ENCODE measurements at regions not wholly inside any gene's neighbourhood (a gene's known extent, or its start where the extent isn't known, plus 50 kb on each side); places are given as distances from the start of the nearest gene placed in this dataset.
A peak's percentile ranks its signal among the peaks of the same experiment; 100 is the strongest.

GRCh38 chr12:116455540-116456329, 103.4 kb upstream of the MAP1LC3B2 start:
- Mint-ChIP-seq H3K9me3 (no peaks in the 10 kb centered on the region), H3K27me3 (peaks cover 5% of the 10 kb centered on the region), H3K36me3 (ENCODE audit: low read depth) (no peaks in the 10 kb centered on the region), H3K4me1 (no peaks in the 10 kb centered on the region), H3K27ac (no peak overlapping the region), H3K4me3 (no peak overlapping the region)
- no peak for DNase-seq
- ATAC-seq, result no peak

- Mint-ChIP-seq H3K27ac (no peak overlapping the region), H3K4me3 (no peak overlapping the region), H3K9me3 (no peaks in the 10 kb centered on the region), H3K36me3 (ENCODE audit: low read depth) (no peaks in the 10 kb centered on the region), H3K4me1 (no peaks in the 10 kb centered on the region), H3K27me3 (peaks cover 5% of the 10 kb centered on the region)
- ATAC-seq (no peak), DNase-seq (no peak)
Measured at GRCh38 chr12:116456330-116457082, 102.7 kb upstream of the MAP1LC3B2 start.

- ATAC-seq, result peak; percentile 10
- no peak overlapping the region for H3K27ac Mint-ChIP-seq
- DNase-seq, result no peak
- peaks cover 5% of the 10 kb centered on the region for H3K27me3 Mint-ChIP-seq
- H3K4me3 Mint-ChIP-seq, result no peak overlapping the region
- H3K36me3 Mint-ChIP-seq (ENCODE audit: low read depth), result no peaks in the 10 kb centered on the region
- H3K9me3 Mint-ChIP-seq, result no peaks in the 10 kb centered on the region
- no peaks in the 10 kb centered on the region for H3K4me1 Mint-ChIP-seq
Measured at GRCh38 chr12:116458492-116458891, 100.7 kb upstream of the MAP1LC3B2 start.

- ATAC-seq, result no peak
- Mint-ChIP-seq H3K27ac (no peak overlapping the region), H3K4me3 (no peak overlapping the region), H3K4me1 (no peaks in the 10 kb centered on the region), H3K36me3 (ENCODE audit: low read depth) (no peaks in the 10 kb centered on the region), H3K9me3 (no peaks in the 10 kb centered on the region), H3K27me3 (peaks cover 5% of the 10 kb centered on the region)
- DNase-seq, result no peak
Measured at GRCh38 chr12:116459011-116459875, 99.9 kb upstream of the MAP1LC3B2 start.

- Mint-ChIP-seq H3K4me3 (no peak overlapping the region), H3K4me1 (no peaks in the 10 kb centered on the region), H3K27me3 (peaks cover 5% of the 10 kb centered on the region), H3K36me3 (ENCODE audit: low read depth) (no peaks in the 10 kb centered on the region), H3K9me3 (no peaks in the 10 kb centered on the region), H3K27ac (no peak overlapping the region)
- ATAC-seq (no peak), DNase-seq (no peak)
Measured at GRCh38 chr12:116459916-116460663, 99.1 kb upstream of the MAP1LC3B2 start.

GRCh38 chr12:116461060-116461459, 98.1 kb upstream of the MAP1LC3B2 start:
- no peaks in the 10 kb centered on the region for H3K36me3 Mint-ChIP-seq (ENCODE audit: low read depth)
- ATAC-seq (no peak), DNase-seq (no peak)
- no peaks in the 10 kb centered on the region for H3K9me3 Mint-ChIP-seq
- no peak overlapping the region for H3K4me3 Mint-ChIP-seq
- H3K27me3 Mint-ChIP-seq, result peaks cover 5% of the 10 kb centered on the region
- no peak overlapping the region for H3K27ac Mint-ChIP-seq
- H3K4me1 Mint-ChIP-seq, result no peaks in the 10 kb centered on the region

- Mint-ChIP-seq H3K27me3 (no peaks in the 10 kb centered on the region), H3K9me3 (no peaks in the 10 kb centered on the region), H3K4me1 (no peaks in the 10 kb centered on the region), H3K4me3 (no peak overlapping the region), H3K36me3 (ENCODE audit: low read depth) (no peaks in the 10 kb centered on the region), H3K27ac (no peak overlapping the region)
- ATAC-seq, result no peak
- DNase-seq, result no peak
Measured at GRCh38 chr12:116463366-116463765, 95.8 kb upstream of the MAP1LC3B2 start.

GRCh38 chr12:116465407-116465806, 93.8 kb upstream of the MAP1LC3B2 start:
- Mint-ChIP-seq H3K4me1 (no peaks in the 10 kb centered on the region), H3K27me3 (no peaks in the 10 kb centered on the region), H3K27ac (no peak overlapping the region), H3K9me3 (no peaks in the 10 kb centered on the region), H3K4me3 (no peak overlapping the region), H3K36me3 (ENCODE audit: low read depth) (no peaks in the 10 kb centered on the region)
- DNase-seq (no peak), ATAC-seq (no peak)

- H3K36me3 Mint-ChIP-seq (ENCODE audit: low read depth), result no peaks in the 10 kb centered on the region
- no peaks in the 10 kb centered on the region for H3K4me1 Mint-ChIP-seq
- DNase-seq, result no peak
- H3K4me3 Mint-ChIP-seq, result no peak overlapping the region
- H3K27ac Mint-ChIP-seq, result no peak overlapping the region
- no peak for ATAC-seq
- no peaks in the 10 kb centered on the region for H3K9me3 Mint-ChIP-seq
- no peaks in the 10 kb centered on the region for H3K27me3 Mint-ChIP-seq
Measured at GRCh38 chr12:116465856-116466255, 93.3 kb upstream of the MAP1LC3B2 start.

- Mint-ChIP-seq H3K9me3 (no peaks in the 10 kb centered on the region), H3K27me3 (no peaks in the 10 kb centered on the region), H3K4me3 (no peak overlapping the region), H3K27ac (no peak overlapping the region), H3K4me1 (no peaks in the 10 kb centered on the region), H3K36me3 (ENCODE audit: low read depth) (no peaks in the 10 kb centered on the region)
- no peak for ATAC-seq
- DNase-seq, result no peak
Measured at GRCh38 chr12:116466536-116466935, 92.6 kb upstream of the MAP1LC3B2 start.

GRCh38 chr12:116469344-116469743, 89.8 kb upstream of the MAP1LC3B2 start:
- DNase-seq (no peak), ATAC-seq (no peak)
- H3K36me3 Mint-ChIP-seq (ENCODE audit: low read depth), result no peaks in the 10 kb centered on the region
- H3K27ac Mint-ChIP-seq, result no peak overlapping the region
- no peaks in the 10 kb centered on the region for H3K27me3 Mint-ChIP-seq
- no peak overlapping the region for H3K4me3 Mint-ChIP-seq
- H3K9me3 Mint-ChIP-seq, result peaks cover 8% of the 10 kb centered on the region
- H3K4me1 Mint-ChIP-seq, result no peaks in the 10 kb centered on the region

GRCh38 chr12:116471544-116471943, 87.6 kb upstream of the MAP1LC3B2 start:
- Mint-ChIP-seq H3K9me3 (peaks cover 17% of the 10 kb centered on the region), H3K4me3 (no peak overlapping the region), H3K4me1 (no peaks in the 10 kb centered on the region), H3K27ac (no peak overlapping the region), H3K36me3 (ENCODE audit: low read depth) (peaks cover 5% of the 10 kb centered on the region), H3K27me3 (no peaks in the 10 kb centered on the region)
- ATAC-seq, result no peak
- DNase-seq, result no peak

GRCh38 chr12:116472193-116472592, 87.0 kb upstream of the MAP1LC3B2 start:
- Mint-ChIP-seq H3K27me3 (peaks cover 2% of the 10 kb centered on the region), H3K27ac (no peak overlapping the region), H3K4me3 (no peak overlapping the region), H3K36me3 (ENCODE audit: low read depth) (peaks cover 5% of the 10 kb centered on the region), H3K4me1 (no peaks in the 10 kb centered on the region), H3K9me3 (peaks cover 20% of the 10 kb centered on the region)
- ATAC-seq (no peak), DNase-seq (no peak)

- H3K27me3 Mint-ChIP-seq, result peaks cover 2% of the 10 kb centered on the region
- peaks cover 23% of the 10 kb centered on the region for H3K9me3 Mint-ChIP-seq
- no peak for DNase-seq
- no peak overlapping the region for H3K4me3 Mint-ChIP-seq
- no peaks in the 10 kb centered on the region for H3K4me1 Mint-ChIP-seq
- no peak for ATAC-seq
- peaks cover 5% of the 10 kb centered on the region for H3K36me3 Mint-ChIP-seq (ENCODE audit: low read depth)
- H3K27ac Mint-ChIP-seq, result no peak overlapping the region
Measured at GRCh38 chr12:116473416-116473815, 85.8 kb upstream of the MAP1LC3B2 start.

All from activated naive CD8-positive, alpha-beta T cell treated with anti-CD3 and anti-CD28 coated beads, Interleukin-2, amount 50 U/mL, for 24 hours (primary cell).